ENCODE measurements at regions not wholly inside any gene's neighbourhood (a gene's known extent, or its start where the extent isn't known, plus 50 kb on each side); places are given as distances from the start of the nearest gene placed in this dataset.

- no peak for DNase-seq (ENCODE audit: low read depth)
- TF ChIP-seq CTCF (conservative IDR thresholded peaks at IDR 0.05; ENCODE audit: low read depth, low read length) = no peak
- no peak overlapping the region for H3K4me3 ChIP-seq (ENCODE audit: low read depth, low read length)
Measured at GRCh38 chr3:190995156-190995555, 132.7 kb upstream of the GMNC start.

- DNase-seq (ENCODE audit: low read depth) = no peak
- H3K4me3 ChIP-seq (ENCODE audit: low read depth, low read length) = no peak overlapping the region
- TF ChIP-seq CTCF (conservative IDR thresholded peaks at IDR 0.05; ENCODE audit: low read depth, low read length) = no peak
Measured at GRCh38 chr3:190990898-190991297, 128.4 kb upstream of the GMNC start.

- H3K4me3 ChIP-seq (ENCODE audit: low read depth, low read length) = no peak overlapping the region
- no peak for TF ChIP-seq CTCF (conservative IDR thresholded peaks at IDR 0.05; ENCODE audit: low read depth, low read length)
- DNase-seq (ENCODE audit: low read depth) = no peak
Measured at GRCh38 chr3:190989218-190989617, 126.7 kb upstream of the GMNC start.

- DNase-seq (ENCODE audit: low read depth) = no peak
- no peak for TF ChIP-seq CTCF (conservative IDR thresholded peaks at IDR 0.05; ENCODE audit: low read depth, low read length)
- H3K4me3 ChIP-seq (ENCODE audit: low read depth, low read length) = no peak overlapping the region
Measured at GRCh38 chr3:190988102-190988501, 125.6 kb upstream of the GMNC start.

- no peak for DNase-seq (ENCODE audit: low read depth)
- TF ChIP-seq CTCF (conservative IDR thresholded peaks at IDR 0.05; ENCODE audit: low read depth, low read length) = no peak
- no peak overlapping the region for H3K4me3 ChIP-seq (ENCODE audit: low read depth, low read length)
Measured at GRCh38 chr3:190984502-190985244, 122.2 kb upstream of the GMNC start.

- no peak overlapping the region for H3K4me3 ChIP-seq (ENCODE audit: low read depth, low read length)
- no peak for DNase-seq (ENCODE audit: low read depth)
- TF ChIP-seq CTCF (conservative IDR thresholded peaks at IDR 0.05; ENCODE audit: low read depth, low read length) = no peak
Measured at GRCh38 chr3:190983875-190984274, 121.4 kb upstream of the GMNC start.

- H3K4me3 ChIP-seq (ENCODE audit: low read depth, low read length) = no peak overlapping the region
- no peak for TF ChIP-seq CTCF (conservative IDR thresholded peaks at IDR 0.05; ENCODE audit: low read depth, low read length)
- no peak for DNase-seq (ENCODE audit: low read depth)
Measured at GRCh38 chr3:190973771-190974170, 111.3 kb upstream of the GMNC start.
